ENCODE measurements at regions not wholly inside any gene's neighbourhood (a gene's known extent, or its start where the extent isn't known, plus 50 kb on each side); places are given as distances from the start of the nearest gene placed in this dataset.

DNA sequence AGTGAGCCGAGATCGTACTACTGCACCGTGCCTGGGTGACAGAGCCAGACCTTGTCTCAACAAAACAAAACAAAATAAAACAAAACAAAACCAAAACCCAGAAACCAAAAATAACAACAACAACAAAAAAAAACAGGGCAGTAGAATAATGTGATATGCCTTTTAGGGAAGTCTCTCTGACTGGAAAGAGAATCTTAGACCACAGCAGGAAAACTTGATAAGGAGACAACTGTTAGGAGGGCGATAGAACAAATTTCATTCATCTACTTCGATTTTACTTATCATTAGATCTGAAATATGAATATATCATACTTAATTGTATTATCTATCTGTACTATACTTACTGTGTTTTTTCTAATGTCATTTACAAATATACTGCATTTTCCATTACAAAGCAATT lies 109.0 kb upstream of the CNTNAP5 start:
- TF ChIP-seq, protein P1, sequence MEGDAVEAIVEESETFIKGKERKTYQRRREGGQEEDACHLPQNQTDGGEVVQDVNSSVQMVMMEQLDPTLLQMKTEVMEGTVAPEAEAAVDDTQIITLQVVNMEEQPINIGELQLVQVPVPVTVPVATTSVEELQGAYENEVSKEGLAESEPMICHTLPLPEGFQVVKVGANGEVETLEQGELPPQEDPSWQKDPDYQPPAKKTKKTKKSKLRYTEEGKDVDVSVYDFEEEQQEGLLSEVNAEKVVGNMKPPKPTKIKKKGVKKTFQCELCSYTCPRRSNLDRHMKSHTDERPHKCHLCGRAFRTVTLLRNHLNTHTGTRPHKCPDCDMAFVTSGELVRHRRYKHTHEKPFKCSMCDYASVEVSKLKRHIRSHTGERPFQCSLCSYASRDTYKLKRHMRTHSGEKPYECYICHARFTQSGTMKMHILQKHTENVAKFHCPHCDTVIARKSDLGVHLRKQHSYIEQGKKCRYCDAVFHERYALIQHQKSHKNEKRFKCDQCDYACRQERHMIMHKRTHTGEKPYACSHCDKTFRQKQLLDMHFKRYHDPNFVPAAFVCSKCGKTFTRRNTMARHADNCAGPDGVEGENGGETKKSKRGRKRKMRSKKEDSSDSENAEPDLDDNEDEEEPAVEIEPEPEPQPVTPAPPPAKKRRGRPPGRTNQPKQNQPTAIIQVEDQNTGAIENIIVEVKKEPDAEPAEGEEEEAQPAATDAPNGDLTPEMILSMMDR (conservative IDR thresholded peaks at IDR 0.05; ENCODE audit: low read depth, low read length), result no peak
- no peak overlapping the region for H3K4me3 ChIP-seq (ENCODE audit: low read length)
- no peak for DNase-seq (ENCODE audit: low read depth)

DNA sequence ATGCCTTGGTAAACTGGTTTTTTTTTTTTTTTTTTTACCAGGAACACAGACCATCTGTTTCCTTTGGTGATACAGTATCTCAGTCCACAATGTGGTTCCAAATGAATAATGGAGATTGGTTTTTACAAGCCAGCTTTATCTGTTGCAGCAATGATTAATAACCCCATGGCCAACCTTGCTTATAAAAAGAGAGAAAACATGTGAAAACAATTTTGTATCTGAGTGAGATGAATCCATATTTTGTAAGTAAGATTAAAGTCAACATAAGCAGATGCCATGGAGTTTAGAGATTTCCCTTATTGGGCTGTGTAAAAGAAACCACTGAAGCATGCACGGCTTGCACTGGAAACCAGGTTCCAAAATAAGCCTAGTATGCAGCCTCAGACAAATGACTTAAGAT lies 108.6 kb upstream of the CNTNAP5 start:
- DNase-seq (ENCODE audit: low read depth), result peak; percentile 41
- H3K4me3 ChIP-seq (ENCODE audit: low read length), result no peak overlapping the region
- TF ChIP-seq, protein P1 (conservative IDR thresholded peaks at IDR 0.05; ENCODE audit: low read depth, low read length), result no peak

DNA sequence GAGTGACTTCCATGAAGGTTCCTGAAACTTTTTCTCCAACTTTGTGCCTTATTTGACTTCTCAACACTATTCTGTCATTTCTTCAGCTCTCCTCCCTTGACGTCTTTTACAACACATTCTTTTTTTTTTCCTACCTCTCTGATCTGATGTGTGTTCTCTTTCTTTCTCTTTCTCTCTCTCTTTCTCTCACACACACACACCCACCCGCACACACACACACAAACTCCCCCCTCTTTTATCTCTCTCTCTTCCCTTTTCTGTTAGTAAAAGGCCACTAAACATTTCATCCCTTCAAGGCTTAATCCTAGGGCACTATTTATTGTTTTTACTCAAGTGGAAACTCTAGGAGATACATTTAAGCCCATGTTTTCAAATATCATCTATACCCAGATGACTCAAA lies 107.8 kb upstream of the CNTNAP5 start:
- DNase-seq (ENCODE audit: low read depth), result no peak
- TF ChIP-seq, protein P1 (conservative IDR thresholded peaks at IDR 0.05; ENCODE audit: low read depth, low read length), result no peak
- H3K4me3 ChIP-seq (ENCODE audit: low read length), result no peak overlapping the region

DNA sequence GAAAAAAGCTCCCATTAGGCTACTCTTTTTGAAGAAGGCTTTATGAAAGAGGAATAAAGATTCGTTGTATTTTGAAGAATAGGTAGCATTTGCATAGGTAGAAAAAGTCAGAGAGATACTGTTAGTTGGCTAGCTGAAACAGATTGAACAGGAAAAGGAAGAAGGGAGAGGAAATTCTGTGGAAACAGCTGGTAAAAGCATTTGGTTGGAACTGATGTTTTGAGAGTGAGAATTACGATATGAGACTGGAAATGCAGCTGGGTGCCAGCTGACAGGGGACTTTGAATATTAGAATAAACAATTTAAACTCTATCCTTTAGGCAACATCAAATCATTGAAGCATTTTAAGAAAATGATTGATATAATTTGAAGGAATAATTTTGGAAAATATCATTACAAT lies 96.7 kb upstream of the CNTNAP5 start:
- DNase-seq (ENCODE audit: low read depth), result no peak
- H3K4me3 ChIP-seq (ENCODE audit: low read length), result no peak overlapping the region
- TF ChIP-seq, protein P1 (conservative IDR thresholded peaks at IDR 0.05; ENCODE audit: low read depth, low read length), result no peak

DNA sequence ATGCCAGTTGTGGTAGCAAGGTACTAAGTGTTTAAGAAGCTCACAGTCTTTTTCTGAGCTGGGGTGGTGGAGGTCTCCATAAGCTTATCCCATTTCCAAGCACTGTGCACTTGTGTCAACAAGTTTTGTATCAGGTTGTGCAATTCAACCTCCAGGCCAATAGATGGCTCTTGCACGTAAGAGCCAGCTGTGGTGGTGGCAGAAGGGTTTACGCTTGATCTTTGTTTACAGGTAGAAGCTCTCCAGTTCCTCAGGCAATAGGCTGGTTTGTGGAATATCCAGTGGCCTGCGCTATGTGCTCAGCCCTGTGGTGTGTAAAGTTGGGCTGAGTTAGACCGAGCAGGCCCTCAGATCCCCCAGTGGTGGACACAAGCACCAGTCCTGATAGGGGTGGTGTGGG lies 89.7 kb upstream of the CNTNAP5 start:
- H3K4me3 ChIP-seq (ENCODE audit: low read length), result no peak overlapping the region
- TF ChIP-seq, protein P1 (conservative IDR thresholded peaks at IDR 0.05; ENCODE audit: low read depth, low read length), result no peak
- no peak for DNase-seq (ENCODE audit: low read depth)

DNA sequence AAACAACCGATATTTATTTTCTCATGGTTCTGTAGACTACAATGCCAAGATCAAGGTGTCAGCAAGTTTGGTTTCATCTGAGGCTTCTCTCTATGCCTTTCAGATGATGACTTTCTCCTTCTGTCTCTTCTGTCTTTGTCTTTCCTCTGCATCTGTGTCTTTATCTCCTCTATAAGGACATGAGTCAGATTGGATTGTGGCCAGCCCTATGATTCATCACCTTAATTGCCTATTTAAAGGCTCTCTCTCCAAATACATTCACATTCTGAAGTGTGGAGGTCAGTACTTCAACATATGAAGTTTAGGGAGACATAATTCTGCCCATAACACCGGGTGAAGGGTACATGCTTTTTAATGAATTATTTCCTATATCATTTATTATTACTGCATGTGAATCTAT lies 71.2 kb upstream of the CNTNAP5 start:
- TF ChIP-seq, protein P1 (conservative IDR thresholded peaks at IDR 0.05; ENCODE audit: low read depth, low read length), result no peak
- no peak overlapping the region for H3K4me3 ChIP-seq (ENCODE audit: low read length)
- DNase-seq (ENCODE audit: low read depth), result peak; percentile 60

DNA sequence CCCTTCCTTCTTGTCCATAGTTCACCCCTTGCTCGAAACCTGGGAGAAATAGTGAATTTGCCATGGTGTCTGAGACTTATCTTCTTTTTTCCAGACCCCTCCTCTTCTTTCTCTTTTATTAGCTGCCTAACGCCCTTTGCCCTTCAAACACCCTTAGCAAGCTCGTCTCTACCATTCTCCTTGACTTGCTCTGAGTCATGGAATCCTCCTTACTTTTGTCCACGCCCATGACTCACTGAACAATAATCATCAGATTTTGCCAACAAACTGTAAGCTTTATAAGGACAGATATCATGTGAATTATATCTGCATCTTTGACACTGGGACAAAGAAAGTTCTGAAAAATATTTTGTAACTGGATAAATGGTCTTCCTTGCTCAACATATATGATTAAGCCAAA lies 67.1 kb upstream of the CNTNAP5 start:
- no peak overlapping the region for H3K4me3 ChIP-seq (ENCODE audit: low read length)
- TF ChIP-seq, protein P1 (conservative IDR thresholded peaks at IDR 0.05; ENCODE audit: low read depth, low read length), result no peak
- peak; percentile 25 for DNase-seq (ENCODE audit: low read depth)
